ENCODE measurements at regions not wholly inside any gene's neighbourhood (a gene's known extent, or its start where the extent isn't known, plus 50 kb on each side); places are given as distances from the start of the nearest gene placed in this dataset.

GRCh38 chr6:99017150-99017549 is 69.4 kb upstream of the FBXL4 start:
- no peak for TF ChIP-seq EP300 (conservative IDR thresholded peaks at IDR 0.05; ENCODE audit: poor library complexity, severe bottlenecking)
- no peak for TF ChIP-seq CTCF (IDR thresholded peaks at IDR 0.05; ENCODE audit: poor library complexity, severe bottlenecking)
- no peak for TF ChIP-seq EZH2 (IDR thresholded peaks at IDR 0.05; ENCODE audit: borderline replicate concordance, insufficient read depth, low read length, poor library complexity, severe bottlenecking)
- no peak for TF ChIP-seq REST (IDR thresholded peaks at IDR 0.05; ENCODE audit: borderline replicate concordance)
- TF ChIP-seq SMC3 (conservative IDR thresholded peaks at IDR 0.05; ENCODE audit: poor library complexity) = no peak
- no peak for TF ChIP-seq POLR2AphosphoS5 (IDR thresholded peaks at IDR 0.05)
